Renal cortical epithelial cell (primary cell): ENCODE measurements at regions not wholly inside any gene's neighbourhood (a gene's known extent, or its start where the extent isn't known, plus 50 kb on each side); places are given as distances from the start of the nearest gene placed in this dataset.
"Not testable (repeated sequence)": the region's sequence is repeated elsewhere in the genome, so short reads cannot be mapped to it uniquely, and the experiment has no call there.

Experiments used
- DNase-seq: peaks from one replicate; pipeline ENCODE4 v3.0.0-alpha.2; 2011; ENCODE audit warnings: low read depth

- DNase-seq: no peak
Measured at GRCh38 chr13:53101883-53102282, 73.3 kb downstream of the OLFM4 start.

- no peak for DNase-seq
Measured at GRCh38 chr13:53104136-53104535, 75.5 kb downstream of the OLFM4 start.

DNA sequence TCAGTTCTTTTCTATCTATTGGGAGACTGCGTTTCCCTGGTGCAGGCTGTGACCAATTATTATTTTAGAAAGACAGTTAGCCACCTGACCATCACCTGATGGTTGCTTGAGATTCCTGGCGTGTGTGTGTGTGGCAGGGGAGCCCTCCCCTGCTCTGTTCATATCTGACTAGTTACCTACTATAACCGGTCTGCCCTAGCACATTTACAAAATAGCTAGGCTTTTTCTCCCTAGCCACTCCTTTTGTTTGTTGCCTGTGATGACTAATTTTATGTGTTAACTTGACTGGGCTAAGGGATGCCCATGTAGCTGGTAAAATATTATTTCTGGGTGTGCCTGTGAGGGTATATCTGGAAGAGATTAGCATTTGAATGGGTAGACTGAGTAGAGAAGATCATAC, 76.9 kb downstream of the OLFM4 start:
- DNase-seq: no peak

- no peak for DNase-seq
Measured at GRCh38 chr13:53105890-53106289, 77.3 kb downstream of the OLFM4 start.

GRCh38 chr13:53110181-53110580, 81.6 kb downstream of the OLFM4 start:
- no peak for DNase-seq

GRCh38 chr13:53110614-53111013, 82.0 kb downstream of the OLFM4 start:
- no peak for DNase-seq

DNA sequence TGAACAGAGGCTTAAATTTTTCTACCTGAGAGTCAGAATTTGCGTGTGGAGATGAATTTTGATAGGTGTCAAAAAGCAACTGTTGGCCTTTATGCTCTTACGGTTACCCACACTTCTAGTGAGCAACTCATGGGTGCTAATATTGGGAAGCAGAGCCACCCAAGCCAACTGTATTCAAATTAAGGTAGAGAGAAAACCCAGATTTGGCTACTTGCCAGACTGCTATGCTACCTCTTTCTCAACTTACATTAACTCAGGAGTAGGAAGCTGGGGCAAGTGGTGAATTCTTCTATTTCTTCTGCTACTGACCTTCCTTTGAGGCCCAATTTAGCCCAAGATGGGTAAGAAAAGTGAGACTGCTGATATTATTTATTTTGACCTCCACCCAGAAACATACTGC, 83.9 kb downstream of the OLFM4 start:
- no peak for DNase-seq

- not testable (repeated sequence) for DNase-seq
Measured at GRCh38 chr13:53117048-53117447, 88.4 kb downstream of the OLFM4 start.

DNA sequence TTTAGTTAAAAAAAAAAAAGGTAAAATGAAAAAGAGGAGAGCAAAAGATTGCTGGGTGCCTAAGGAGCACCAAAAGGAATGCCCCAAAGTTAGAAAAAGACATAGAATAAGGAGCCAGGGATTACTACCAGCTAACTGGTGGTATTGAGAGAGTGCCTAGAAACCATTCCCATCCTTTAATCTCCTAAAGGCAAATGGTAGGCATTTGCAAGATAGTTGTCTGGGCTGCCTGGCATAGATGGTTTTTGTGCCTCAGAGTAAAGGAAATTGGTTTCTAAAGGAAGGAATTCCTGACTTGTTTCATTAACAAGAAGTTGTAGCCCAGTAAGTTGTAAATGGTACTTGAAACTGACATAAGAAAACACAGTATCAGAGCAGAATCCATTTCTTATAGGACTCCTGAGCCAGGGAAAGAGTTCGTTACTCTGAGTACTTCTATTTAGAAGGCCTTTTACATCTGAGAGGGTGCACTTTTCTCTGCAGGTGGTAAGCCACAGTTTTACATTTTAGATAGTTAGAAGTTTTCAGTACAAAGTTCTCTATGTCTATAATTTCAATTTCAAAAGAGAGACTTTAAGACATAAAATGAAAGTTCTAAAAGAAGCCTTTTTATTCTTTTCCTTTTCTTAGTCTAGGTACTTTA, 92.6 kb downstream of the OLFM4 start:
- no peak for DNase-seq

DNA sequence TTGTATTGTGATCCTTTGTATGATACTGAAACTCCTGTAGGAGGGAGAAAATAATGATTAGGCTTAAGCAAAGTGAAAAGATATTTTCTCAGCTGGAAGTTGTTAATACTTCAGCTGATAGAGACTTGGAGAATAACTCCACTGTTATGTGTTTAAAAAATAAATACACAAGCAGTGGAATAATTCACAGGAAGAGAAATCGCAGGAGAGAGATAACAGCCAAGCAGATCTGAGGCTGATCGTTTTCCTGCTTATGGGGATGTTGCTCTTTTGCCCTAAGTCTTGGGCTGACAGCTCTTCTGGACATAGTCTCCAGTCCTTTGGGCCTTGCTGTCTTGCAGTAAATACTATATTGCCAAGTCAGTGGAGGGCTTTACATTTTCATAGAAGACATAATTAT, 93.3 kb downstream of the OLFM4 start:
- no peak for DNase-seq

DNA sequence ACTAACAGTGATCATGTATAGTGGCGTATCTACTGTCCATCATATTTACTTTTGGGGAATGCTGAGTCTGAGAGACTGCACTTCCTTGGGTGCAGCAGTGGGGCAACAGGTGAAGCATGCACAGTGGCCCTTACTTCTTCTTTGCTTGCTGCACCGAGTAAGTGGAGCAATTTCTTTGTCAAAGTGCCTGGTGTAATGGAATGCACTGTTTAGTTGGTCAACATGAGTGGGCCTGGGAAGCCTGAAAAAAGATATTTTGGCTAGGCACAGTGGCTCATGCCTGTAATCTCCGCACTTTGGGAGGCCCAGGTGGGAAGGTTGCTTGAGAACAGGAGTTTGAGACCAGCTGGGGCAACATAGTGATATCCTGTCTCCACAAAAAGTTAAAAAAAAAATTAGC, 94.9 kb downstream of the OLFM4 start:
- DNase-seq: no peak

DNA sequence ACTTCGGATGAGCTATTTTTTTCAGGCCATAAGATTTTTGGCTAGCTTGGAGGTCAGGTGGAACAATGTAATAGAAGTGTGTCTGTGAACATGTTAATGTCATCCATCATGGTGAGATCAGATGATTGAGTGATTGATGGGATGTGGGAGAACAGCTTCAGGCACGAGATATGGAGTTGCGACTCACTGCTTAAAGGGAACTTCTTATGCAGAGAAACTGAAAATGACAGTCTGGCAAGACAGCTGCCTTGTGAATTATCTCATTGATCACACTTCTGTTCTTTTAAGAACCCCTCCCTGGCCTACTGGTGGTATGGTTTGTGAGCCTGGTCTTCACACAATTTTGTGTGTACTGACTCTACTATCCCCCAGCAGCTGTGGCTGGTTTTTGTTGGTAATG, 96.0 kb downstream of the OLFM4 start:
- DNase-seq: no peak

- no peak for DNase-seq
Measured at GRCh38 chr13:53126841-53127245, 98.2 kb downstream of the OLFM4 start.

DNA sequence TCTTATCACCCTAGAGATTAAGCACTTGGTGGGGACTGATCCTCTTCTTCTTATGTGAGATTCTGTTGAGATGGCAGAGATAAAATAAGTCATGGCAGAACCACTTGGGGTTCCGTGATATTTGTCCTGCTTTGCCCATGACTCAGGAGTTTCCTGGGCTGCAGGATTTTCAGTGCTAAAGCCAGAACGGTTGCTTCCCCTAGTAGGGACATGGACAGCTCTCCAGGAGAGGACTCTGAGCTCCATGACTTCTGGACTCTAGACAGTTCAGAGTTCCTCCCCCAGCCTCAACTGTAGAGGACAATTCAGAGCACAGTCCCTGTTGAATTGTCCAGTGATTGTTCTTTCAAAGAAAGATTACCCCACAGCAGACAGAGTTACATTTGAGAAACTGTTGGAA, 98.8 kb downstream of the OLFM4 start:
- DNase-seq: no peak

DNA sequence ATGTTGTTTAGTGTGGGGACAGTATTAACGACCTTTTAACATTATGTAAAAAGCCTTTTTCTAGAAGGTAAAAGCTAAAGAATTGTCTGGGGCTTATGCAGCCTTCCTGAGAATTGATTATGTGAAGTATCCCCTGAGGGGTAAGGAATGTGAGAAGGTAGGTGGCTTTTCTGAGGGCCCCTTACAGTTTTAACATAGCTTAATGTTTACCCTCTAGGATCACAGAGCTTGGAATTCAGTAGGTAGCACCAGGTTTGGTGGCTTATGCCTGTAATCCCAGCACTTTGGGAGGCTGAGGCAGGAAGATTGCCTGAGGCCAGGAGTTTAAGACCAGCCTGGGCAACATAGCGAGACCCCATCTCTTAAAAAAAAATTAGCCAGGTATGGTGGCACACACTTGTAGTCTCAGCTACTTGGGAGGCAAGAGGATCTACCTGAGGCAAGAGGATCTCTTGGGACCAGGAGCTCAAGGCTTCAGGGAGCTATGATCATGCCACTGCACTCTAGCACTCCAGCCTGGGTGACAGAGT, 101.3 kb downstream of the OLFM4 start:
- DNase-seq: no peak

DNA sequence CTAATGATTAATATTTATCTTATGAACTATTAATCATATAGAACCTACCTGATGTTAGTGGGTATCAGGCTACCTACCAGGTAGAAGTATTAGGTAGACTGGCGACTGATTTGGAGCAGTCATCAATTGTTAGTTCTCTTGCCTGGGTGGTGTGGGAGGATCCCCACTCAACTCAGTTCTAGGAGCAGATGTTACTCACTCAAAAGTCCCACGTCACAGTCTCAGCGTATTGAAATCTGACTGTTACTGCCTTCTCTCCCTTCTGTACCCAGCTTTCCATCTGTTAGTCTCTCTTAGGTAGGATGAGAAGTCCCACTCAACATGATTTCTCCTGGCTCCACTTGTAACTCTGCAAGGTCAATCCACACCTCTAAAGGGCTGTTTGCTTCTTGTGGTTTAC, 102.7 kb downstream of the OLFM4 start:
- no peak for DNase-seq

- no peak for DNase-seq
Measured at GRCh38 chr13:53135301-53135700, 106.7 kb downstream of the OLFM4 start.

DNA sequence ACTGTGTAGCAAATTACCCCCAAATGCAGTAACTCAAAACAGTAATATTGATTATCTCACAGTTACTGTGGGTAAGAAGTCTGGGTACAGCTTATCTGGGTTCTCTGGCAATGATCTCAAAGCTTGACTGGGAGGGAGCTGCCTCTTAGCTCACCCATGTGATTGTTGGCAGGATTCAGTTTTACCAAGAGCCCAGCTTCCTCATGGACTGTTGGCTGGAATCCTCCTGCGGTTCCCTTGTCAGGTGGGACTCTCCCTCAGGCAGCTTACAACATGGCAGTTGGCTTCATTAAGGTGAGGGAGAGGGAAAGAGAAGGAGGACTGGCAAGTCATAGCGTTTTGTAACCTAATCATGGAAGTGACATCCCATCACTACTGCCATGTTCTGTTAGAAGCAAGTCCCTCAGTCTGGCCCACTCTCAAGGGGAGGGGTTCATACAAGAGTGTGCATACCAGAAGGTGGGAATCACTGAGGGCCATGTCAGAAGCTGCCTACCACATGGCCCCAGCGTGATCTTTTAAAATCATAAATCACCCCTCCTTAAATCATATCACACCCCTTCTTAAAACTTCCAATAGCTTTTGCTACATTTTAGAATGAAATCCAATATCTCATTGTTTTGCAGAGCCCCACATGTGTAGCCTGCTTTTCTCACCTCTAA, 108.1 kb downstream of the OLFM4 start:
- DNase-seq: no peak

DNA sequence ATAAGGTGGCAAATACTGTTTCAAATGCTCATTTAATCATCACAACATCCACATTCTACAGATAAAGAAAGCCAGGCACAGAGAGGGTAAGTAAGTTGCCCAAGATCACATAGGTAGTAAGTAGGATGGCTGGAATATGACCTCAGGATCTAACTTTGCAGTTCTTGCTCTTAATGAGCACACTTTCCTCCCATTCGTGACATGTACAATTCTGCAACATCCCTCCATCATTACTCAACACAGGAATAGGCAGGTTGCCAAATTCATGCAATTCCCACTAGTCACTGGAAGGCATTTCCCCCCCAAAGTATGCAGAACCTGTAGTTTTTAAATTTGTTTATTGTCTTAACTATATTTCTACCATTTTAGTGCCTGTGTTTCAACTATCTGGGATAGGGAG, 109.2 kb downstream of the OLFM4 start:
- DNase-seq: no peak

- DNase-seq: no peak
Measured at GRCh38 chr13:53138376-53139036, 109.9 kb downstream of the OLFM4 start.

- no peak for DNase-seq
Measured at GRCh38 chr13:53141336-53141735, 112.7 kb downstream of the OLFM4 start.

DNA sequence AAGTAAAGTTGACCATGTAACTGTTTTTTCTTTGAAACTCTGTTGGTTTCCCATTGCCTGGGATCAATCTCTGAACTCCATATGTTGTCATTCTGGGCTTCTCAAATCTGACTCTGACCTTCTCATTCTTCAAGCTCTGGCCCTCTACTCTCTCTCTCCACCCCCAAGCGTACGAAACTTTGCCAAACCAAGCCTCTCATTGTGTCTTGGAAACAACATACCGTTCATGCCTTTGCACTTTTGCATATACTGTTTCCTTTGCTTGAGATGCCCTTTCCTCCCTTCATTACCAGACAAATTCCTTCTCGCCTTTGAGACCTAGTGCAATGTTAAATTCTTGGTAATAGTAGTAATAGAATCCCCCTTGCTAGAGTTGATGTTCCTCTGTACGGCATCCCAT, 113.7 kb downstream of the OLFM4 start:
- no peak for DNase-seq

DNA sequence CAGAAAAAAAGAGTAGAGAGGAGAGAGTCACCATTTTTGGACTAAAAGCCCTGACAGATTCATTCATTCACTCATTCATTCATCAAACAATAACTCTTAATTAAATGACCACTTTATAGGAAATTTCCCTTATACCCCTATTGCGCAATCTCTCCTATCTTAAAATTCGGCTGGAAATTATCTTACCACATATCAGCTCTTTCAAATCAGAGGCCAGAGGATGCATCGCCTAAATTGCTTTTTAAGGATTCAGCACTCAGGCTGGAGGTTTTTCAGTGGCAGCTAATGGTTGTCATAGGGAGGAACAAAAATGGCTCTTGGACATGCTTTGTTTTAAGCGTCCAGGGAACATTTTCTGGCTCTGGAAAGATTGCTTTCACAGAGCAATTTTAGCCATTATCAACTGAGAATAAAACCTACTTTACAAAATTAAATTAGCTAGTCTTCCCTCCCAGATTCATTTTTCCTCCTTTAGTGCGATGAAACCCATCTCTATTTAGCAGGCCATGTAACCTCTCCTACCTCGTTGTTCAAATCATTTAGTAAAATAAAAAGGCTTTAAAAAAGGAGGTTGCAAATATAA, 115.2 kb downstream of the OLFM4 start:
- DNase-seq: no peak
